Ovary (tissue), 7 donors: ENCODE measurements at regions not wholly inside any gene's neighbourhood (a gene's known extent, or its start where the extent isn't known, plus 50 kb on each side); places are given as distances from the start of the nearest gene placed in this dataset.

Source experiments
- DNase-seq, 5 donors: peaks; one replicate each; pipeline ENCODE4 v3.0.0-alpha.2; 2019 to 2020
- H3K27ac ChIP-seq, 2 donors: fragments of 200-600 bp; one replicate each; pipeline versions ENCODE4 v1.5.1 to v1.8.0; 2019 to 2022
- H3K27me3 ChIP-seq: fragments of 200-600 bp; one replicate; pipeline ENCODE4 v1.8.0; 2022
- H3K36me3 ChIP-seq: fragments of 200-600 bp; sonication (generic); one replicate; pipeline ENCODE4 v1.5.1; 2019
- H3K4me1 ChIP-seq: one replicate; pipeline ENCODE4 v1.8.1; 2013; ENCODE audit warnings: mild to moderate bottlenecking, moderate library complexity; ENCODE audit not compliant: insufficient read depth
- H3K4me3 ChIP-seq: fragments of 200-600 bp; sonication (generic); one replicate; pipeline ENCODE4 v1.5.1; 2017
- H3K9me3 ChIP-seq, 2 donors: fragments of 200-600 bp in 1 of 2; sonication (generic) in 1 of 2; one replicate each; pipeline versions ENCODE4 v1.5.1 to v1.8.1; 2013 to 2019; ENCODE audit warnings: mild to moderate bottlenecking in 1 of 2, moderate library complexity in 1 of 2
- CTCF ChIP-seq, 3 donors: fragments of 450-650 bp in 2 of 3; fragments of 200-600 bp in 1 of 3; IDR thresholded peaks; one replicate each; pipeline versions ENCODE4 v1.5.1 to v1.8.0; 2016 to 2022; ENCODE audit warnings: antibody characterized with exemption in 3 of 3, mild to moderate bottlenecking in 1 of 3
- EP300 ChIP-seq: sonication (generic); formaldehyde crosslinking; IDR thresholded peaks from one replicate; pipeline ENCODE4 v1.6.1; 2017; ENCODE audit warnings: antibody characterized with exemption
- POLR2A ChIP-seq: fragments of 450-650 bp; IDR thresholded peaks from one replicate; pipeline ENCODE4 v1.6.1; 2017; ENCODE audit warnings: antibody characterized with exemption, mild to moderate bottlenecking, moderate library complexity
- WGBS, 3 donors: extraction: QIAGEN DNeasy Blood & Tissue Kit in 1 of 3; methylation state at CpG; one replicate each; pipeline versions ENCODE4 v1.1.5 to v1.1.7; 2013 to 2017; 5-methylcytosine and 5-hydroxymethylcytosine counted together
- intact Hi-C, 4 donors: fragments of 100-400 bp; cut with DNase I; formaldehyde crosslinking; loops; one replicate each; pipeline versions ENCODE4 v1.11.0 to v1.15.1; 2022 to 2023
- donor health status: DM: no; HTN: no; CAD: no; lungs with moderate emphysema.
- donor health status: DM: no; HTN: no; CAD: no.
- donor health status: Bipolar disorder and iron deficiency.
- donor health status: DM: no; HTN: no; CAD: no.
- donor health status: DM: yes; HTN: yes; CAD: no.

DNA sequence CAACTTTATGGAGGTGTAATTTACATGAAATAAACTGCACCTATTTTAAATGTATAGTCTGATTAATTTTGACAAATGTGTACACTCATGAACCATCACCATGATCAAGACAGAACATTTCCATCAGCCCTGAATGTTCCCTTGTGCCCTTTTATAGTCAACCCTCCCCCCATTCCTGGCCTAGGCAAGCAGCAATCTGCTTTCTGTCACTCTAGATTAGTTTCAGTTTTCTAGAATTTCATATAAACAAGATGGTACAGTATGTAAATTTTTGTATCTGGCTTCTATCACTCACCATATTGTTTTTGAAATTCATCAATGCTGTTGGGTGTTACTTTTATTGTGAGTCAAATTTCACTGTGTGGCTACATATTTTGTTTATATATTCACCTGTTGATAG lies 234.2 kb upstream of the RPS6KA3 start:
- DNase-seq, result no peak
- H3K36me3 ChIP-seq, result no peaks in the 10 kb centered on the region
- H3K9me3 ChIP-seq, result no peaks in the 10 kb centered on the region
- TF ChIP-seq CTCF (IDR thresholded peaks at IDR 0.05) (no peak), EP300 (no peak), POLR2A (no peak)
- H3K27ac ChIP-seq, result no peak overlapping the region
- H3K27me3 ChIP-seq, result no peaks in the 10 kb centered on the region
- no peaks in the 10 kb centered on the region for H3K4me1 ChIP-seq
- no peak overlapping the region for H3K4me3 ChIP-seq
- intact Hi-C loops, result no loop called here

DNA sequence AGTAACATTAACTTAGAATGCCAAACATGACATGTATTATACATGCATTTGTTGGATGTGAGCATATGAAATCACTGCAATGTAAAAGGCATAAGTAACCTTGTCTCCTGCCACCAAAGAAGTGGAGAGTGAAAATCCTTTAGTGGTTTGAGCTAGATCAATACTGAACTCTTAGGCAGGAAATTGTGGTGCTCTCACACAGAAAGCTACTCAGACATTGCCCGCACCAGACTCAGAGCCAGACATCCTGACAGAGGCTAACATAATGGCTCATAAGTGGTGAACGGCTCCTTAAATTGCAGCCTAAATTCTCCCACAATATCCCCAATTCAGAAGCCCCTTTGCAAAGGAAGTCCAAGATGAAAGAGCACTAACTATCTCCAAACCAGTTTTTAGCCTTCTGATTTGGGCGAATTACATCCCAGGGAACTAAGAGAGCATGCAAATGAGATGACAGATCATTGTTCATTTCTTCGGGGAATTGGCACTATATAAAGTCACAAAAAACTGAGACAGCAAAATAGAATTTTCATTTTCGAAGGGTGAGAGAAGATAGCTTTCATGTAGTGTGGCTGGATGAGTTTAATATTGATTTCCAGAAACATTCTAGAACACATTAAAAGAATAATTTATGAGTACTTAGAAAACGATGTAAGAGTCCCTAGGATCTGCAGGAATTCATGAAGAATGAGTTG lies 233.6 kb upstream of the RPS6KA3 start:
- H3K4me1 ChIP-seq, result no peaks in the 10 kb centered on the region
- TF ChIP-seq EP300 (no peak), POLR2A (no peak), CTCF (IDR thresholded peaks at IDR 0.05) (no peak)
- intact Hi-C loops, result no loop called here
- no peaks in the 10 kb centered on the region for H3K9me3 ChIP-seq
- H3K27ac ChIP-seq, result no peak overlapping the region
- no peaks in the 10 kb centered on the region for H3K27me3 ChIP-seq
- no peak for DNase-seq
- 54 to 61% (median 59%) methylated on average over 6 of the region's 6 CpGs for WGBS, 3 donors
- H3K36me3 ChIP-seq, result no peaks in the 10 kb centered on the region
- no peak overlapping the region for H3K4me3 ChIP-seq

DNA sequence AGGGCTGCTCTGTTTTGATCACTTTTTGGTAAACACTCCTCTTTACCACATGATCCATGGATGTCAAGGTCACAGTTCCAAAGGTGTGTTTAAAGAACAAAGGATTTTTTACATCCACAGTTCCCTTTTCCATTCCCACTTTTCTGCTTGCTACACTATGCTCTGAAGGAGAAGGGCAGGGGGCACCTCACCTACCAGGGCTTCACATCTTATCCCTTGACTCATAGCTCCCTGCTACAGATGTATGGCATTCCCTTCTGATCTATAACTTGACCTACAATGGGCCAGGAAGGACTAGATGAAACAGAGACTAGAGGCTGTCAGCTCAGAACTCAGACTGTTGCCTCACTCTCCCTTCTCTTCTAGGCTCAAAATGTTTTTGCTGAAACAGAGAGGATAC lies 233.1 kb upstream of the RPS6KA3 start:
- DNase-seq, result no peak
- Histone ChIP-seq H3K9me3 (no peaks in the 10 kb centered on the region), H3K27ac (no peak overlapping the region), H3K4me1 (no peaks in the 10 kb centered on the region), H3K27me3 (no peaks in the 10 kb centered on the region), H3K4me3 (no peak overlapping the region), H3K36me3 (no peaks in the 10 kb centered on the region)
- intact Hi-C loops, result no loop called here
- TF ChIP-seq EP300, result no peak
- no peak for TF ChIP-seq POLR2A
- no peak for TF ChIP-seq CTCF (IDR thresholded peaks at IDR 0.05)

DNA sequence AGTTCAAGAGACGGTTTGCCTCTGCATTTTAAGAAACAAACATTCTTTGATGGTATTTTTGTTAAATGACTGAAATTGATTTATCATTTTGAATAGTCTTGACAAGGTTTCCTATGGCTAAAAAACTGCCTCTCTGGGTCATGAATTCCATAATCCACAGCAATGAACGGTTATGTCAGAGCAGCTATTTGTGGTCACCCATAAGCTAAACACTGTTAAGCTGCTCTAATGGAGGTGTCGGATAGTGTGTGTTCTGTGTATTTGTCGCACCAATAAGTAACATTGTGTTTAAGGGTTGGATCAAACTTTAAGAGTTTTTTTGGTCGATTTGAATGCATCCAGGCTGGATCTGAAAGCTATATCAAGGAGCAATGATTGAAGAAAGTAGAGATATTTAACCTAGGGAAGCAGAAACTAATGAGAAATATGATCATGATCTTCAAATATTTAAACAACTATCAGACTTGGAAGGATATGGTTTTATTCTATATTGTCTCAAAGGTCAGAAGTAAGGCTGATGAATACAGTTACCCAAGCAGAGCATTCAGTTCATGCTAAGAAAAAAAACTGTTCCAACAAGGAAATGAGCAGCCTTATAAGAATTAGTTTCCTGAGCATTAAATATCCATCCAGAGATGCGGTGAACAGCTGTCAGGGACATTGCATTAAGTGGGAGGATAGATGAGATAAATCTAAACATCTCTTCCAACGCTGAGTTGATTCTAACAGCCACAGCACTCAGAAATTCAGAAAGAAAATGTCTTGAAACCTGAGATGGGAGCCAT lies 232.3 kb upstream of the RPS6KA3 start:
- Histone ChIP-seq H3K4me1 (no peaks in the 10 kb centered on the region), H3K9me3 (no peaks in the 10 kb centered on the region), H3K27ac (no peak overlapping the region), H3K4me3 (no peak overlapping the region), H3K36me3 (no peaks in the 10 kb centered on the region), H3K27me3 (no peaks in the 10 kb centered on the region)
- no peak for TF ChIP-seq EP300
- no peak for TF ChIP-seq CTCF (IDR thresholded peaks at IDR 0.05)
- TF ChIP-seq POLR2A, result no peak
- DNase-seq, result no peak
- intact Hi-C loops, result no loop called here
- 52 to 54% (median 54%) methylated on average over 7 of the region's 7 CpGs for WGBS, 3 donors
